HPDE6-E6E7 (cell line): ENCODE measurements at regions not wholly inside any gene's neighbourhood (a gene's known extent, or its start where the extent isn't known, plus 50 kb on each side); places are given as distances from the start of the nearest gene placed in this dataset.

Source experiments
- DNase-seq: peaks from one replicate; pipeline ENCODE4 v3.0.0; 2011; ENCODE audit warnings: missing footprints; ENCODE audit errors: extremely low spot score

DNA sequence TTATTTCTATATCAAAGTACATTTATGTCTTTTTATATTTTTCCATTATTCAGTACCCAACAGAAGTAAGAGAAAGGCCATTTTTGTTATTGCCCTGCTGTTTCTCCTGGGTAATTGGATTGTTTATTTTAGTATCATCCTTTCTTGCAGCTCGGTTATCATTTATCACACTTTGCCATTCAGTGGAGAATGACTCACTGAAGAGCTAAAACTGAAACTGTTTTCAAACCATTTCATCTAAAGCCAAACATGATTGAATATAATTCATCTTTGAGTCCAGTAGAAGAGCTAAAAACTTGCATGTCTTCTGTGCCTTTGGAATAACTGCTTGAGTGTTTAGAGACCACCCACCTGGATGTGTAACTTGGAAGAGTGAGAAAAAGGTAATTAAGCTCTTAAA, 139.5 kb upstream of the PRDM9 start:
- DNase-seq = no peak

DNA sequence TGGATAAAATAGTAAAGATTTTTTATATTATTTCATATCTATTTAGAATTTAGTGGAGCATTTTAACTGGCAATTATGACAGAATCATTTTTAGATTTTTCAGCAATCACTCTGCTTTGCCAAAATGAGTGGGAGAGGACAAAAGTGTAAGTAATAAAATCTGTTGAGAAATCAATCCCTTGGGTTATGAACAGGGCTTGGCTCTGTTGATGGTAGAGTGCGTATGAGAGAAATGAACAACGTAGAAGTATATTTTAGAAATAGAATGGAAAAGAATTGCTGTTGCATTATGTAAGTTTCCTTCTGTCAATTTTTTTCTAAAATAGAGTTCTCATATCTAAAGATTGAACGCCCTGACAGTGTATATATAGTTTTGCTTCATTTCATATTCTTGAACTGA, 154.1 kb upstream of the PRDM9 start:
- no peak for DNase-seq

DNA sequence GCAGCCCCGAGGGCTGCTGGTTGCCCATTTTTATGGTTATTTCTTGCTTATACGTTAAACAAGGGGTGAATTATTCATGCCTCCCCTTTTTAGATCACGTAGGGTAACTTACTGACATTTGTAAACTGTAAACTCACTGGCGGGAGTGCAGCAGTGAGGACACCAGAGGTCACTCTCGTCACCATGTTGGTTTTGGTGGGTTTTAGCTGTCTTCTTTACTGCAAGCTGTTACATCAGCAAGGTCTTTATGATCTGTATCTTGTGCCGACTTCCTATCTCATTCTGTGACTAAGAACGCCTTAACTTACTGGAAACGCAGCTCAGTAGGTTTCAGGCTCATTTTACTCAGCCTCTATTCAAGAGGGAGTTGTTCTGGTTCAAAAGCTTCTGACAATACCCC, 155.0 kb upstream of the PRDM9 start:
- no peak for DNase-seq

DNA sequence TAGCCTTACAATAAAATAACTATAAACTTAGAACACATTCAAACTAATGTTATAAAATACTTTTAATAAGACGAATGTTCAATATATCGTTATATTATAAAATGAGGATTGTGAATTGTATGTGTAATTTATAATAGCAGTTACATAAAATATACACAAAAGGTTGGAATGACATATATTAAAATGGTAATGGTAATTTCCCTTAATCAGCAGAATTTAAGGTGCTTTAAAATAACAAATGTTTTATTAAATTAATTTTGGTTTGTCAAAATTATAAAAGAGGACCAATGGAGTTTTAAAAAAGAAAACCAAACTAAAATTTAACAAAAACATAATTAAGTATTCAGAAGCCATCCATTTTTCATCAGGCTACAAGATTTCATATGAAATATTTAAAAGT, 164.3 kb upstream of the PRDM9 start:
- no peak for DNase-seq

DNA sequence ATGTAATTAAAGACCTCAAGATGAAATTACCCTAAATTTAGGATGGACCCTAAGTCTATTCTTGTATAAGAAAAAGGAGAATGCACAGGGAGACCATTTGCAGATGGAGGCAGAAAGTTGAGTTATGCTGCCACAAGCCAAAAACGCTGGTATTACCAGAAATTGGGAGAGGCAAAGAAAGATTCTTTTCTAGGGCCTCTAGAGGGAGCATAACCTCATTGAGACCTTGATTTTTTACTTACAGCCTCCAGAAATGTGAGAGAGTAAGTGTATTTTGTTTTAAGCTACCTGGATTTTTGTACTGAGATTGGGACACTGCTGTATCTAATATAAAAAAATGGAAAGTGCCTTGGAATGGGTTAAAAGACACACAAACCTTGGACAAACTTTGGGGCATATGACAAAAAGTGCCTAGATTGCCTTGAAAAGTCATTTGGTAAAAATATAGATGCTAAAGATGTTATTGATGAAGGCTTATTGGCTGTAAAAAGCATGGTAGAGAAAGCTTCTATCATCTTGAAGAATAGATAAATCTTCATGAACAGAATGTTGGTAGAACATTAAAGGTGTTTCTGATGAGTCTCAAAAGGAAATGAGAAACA, 174.7 kb upstream of the PRDM9 start:
- peak; percentile 11 for DNase-seq

DNA sequence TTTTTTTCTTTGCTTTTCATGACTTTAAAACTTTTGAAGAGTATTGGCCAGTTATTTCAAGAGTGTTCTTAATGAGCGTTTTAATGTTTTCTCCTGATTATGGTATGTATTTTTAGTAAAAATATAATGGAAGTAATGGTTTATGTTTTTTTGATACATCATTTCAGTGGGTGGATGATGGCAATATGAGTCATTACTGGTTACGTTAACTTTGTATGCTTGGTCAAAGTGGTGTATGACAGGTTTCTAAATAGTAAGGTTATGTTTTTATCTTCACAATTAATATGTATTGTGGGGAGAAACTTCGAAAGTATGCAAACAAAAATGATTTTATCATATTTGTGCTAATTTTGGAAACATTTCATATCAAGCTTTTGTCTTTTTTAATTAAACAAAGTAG, 176.7 kb upstream of the PRDM9 start:
- DNase-seq = peak; percentile 15

DNA sequence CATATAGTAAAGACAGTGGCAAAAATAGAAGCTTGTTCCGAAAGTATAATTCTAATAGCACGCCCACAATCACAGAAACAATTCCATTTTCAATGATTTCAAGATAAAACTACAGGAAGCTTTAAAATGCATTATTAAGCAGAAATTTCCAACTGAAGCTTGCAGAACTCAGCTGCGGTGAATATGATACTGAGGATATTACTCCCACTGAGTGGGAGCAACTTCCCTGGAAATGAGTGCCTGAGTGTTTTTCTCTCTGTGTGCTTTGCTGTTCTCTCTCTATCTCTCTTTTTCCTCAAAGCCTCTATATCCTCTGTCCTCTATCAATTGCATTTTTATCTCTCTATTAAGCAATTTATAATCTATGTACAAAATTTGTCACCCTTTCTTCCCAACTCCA, 187.5 kb upstream of the PRDM9 start:
- DNase-seq = no peak

DNA sequence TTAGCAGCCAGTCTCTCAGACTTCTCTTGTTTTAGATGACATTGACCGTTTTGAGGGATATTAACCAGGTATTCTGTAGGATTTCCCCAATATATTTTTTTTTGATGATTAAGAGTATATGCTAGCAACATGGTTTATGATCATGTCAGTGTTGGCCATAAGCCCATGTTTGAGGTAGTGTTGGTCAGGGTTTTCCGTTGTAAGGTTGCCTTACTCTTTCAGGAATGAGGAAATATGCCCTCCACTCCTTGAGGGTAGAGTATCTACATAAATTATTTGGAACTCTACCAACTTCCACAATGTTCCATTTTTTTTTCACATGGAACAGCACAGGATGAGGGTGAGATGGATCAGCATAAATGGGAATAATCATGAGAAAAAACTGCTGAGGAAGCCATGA, 188.4 kb upstream of the PRDM9 start:
- DNase-seq = peak; percentile 4

DNA sequence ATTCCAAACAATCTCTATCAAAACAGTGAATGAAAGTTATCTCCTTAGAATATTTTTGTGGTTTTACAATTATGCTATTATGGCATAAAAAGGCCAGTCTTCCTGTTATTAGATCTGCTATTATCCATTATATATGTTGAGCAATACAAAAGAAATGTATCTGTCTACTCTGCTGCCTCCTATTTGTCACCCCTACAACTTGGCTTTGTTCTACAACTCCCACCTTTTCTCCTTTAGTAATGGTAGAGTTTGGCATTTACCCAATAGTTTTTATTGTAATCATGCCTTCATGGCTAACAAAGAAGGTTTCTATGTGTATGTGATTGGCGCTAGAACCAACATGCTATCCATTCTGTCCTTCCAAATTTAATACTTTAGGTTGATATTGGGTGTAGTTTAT, 189.2 kb upstream of the PRDM9 start:
- no peak for DNase-seq

DNA sequence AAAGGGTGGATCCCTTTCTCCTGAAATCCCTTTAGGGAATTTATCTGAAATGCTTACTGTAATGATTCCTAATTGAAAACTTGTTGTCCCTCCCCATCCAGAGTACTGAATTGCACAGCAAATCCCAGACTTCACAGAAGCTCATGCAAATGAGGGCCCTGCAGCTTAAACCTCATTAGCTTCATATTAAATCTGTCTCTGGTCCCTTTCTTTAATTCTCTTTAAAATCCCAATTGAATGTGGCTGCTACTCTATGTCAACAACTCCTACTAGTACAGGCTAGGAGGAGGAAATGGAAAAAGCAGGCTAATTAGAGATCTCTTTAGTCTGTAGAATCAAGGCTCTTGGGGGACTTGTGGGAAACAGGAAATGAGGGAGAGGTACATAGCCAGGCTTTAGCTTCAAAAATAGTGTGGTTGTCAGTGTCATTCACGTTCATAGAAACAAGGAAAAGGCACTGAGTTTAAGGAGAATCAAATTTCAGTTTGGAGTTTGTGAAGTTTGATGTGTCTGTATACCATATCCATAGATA, 191.3 kb upstream of the PRDM9 start:
- DNase-seq = no peak

DNA sequence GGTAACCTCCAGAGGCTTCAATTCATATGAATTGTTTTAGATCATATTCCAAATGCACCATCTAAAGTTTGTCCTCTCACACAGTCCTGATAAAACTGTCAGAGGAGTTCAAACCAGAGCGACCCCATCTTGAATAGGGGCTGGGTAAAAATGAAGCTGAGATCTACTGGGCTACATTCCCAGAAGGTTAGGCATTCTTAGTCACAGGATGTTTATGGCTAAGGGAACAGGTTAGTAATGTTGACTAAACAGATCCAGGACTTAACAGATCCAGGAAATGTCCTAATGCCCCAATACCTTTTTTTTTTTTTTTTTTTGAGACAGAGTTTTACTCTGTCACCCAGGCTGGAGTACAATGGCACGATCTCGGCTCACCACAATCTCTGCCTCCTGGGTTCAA, 192.6 kb upstream of the PRDM9 start:
- peak; percentile 32 for DNase-seq

DNA sequence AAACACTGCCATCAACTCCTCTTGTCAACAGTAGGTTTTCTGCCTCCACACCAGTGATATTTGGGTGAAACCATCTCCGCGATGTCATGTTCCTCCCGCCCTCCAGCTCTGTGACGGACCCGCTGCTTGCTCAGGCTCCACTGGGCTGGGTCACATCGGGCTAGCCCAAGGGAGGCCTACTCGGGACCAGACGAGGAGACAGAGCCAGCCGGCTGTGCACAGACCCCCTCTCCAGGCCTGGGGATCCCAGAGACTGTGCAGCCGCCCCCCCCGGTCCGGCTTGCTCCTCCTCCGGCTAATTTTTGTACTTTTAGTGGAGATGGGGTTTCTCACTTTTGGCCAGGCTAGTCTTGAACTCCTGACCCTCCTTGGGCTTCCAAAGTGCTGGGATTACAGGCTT, 202.4 kb upstream of the PRDM9 start:
- DNase-seq = no peak

DNA sequence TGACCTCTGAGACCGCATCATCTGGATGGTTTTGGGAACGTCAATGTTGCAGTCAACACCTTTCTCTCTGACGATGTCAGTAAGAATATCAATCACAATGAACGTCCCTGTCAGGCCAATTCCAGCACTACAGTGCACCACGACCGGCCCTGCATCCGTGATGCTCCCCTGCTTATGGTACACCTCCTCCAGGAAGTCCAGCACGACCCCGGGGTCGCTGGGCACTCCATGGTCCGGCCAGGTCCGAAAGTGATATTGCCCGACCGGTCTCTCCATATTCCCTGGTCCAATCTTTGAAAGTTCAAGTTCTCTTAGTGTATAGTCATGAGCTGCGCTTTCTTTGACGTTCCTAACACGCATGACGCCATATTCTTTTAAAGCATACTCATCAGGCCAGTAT, 203.6 kb upstream of the PRDM9 start:
- no peak for DNase-seq

DNA sequence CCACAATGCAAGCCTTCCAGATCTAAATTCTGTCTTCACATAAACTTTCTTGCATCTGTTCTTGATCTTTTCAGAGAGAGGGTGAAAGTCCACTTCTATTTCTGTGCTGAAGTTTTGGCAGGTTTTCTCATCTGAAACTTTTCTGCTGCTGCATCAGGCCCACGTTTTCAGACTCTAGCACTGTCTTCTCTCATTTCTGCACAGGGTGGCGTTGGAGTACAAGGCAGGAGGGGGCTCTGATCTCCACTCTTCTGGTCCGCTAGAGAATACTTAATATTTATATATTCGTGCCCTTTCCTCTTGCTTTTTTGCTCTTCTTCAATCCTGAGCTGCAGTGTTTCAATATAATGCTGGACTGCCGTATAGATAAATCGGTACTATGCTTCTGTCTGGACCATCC, 204.0 kb upstream of the PRDM9 start:
- DNase-seq = no peak

DNA sequence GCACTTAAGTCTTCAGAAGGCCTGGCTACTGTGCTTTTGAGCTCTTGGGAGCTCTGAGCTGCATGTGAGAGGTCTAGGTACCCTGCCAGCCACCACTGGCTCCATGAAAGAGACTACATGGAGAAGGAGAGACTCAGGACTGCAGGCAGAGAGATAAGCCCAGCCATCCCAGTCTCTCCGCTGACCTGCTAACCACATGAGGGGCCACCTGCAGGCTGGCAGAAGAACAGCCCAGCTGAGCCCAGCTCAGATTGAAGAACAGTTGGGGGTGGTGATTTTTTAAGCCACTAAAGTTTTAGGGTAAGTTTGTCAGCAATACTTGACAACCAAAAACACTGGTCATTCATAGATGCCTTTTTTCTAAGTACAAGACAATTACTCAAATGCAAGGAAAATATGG, 205.0 kb upstream of the PRDM9 start:
- DNase-seq = no peak

DNA sequence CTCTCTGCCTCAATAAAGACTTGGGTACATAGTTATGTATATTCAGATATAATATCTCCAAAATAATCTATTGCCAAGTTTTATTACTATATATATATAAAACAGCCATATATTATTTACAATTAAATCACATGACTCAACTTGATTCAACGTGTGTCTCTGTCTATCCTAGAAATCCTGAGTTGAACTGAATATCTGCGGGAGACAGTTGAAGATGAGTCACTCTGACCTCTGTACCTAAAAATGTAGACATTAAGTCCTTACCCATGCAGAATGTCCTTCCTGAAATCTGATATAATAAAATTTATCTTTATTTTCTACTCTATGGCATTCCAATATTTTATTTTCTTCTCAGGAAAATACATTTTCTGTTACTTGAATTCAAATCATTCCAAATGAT, 218.2 kb upstream of the PRDM9 start:
- peak; percentile 12 for DNase-seq

DNA sequence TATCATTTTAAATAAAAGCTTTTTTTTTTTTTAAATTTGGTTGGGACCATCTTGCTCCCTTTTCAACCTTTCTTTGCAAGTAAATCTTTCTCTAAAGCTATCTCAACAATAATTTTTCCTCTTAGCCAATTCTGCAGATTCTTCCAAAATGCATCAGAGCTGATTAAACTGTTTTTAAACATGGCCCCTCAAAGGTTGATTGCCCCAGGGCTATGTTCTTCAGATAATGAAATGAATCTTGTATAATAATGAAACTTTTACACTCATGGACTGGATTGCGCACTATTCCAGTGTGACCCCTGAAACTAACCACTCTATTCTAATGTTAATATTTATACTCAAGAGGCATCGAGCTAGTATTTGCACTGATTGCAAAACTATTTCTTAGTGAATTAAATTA, 222.8 kb upstream of the PRDM9 start:
- no peak for DNase-seq

DNA sequence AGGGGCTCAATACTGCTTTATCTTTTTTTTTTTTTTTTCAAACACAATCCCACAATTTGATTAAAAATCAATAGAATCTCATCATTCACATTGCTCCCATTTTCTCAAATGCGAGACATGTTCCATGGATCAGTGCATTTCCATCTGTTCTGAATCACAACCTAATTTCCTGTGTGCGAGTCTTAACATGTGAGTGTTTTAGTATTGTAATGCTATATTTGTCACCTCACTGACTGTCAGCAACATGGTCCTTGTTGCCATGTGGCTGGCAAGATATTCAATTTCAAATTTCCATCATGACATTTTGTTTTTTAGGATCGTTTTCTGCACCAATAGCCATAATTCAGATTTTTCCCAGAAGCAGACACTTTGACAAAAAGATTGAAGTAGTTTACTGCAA, 233.2 kb upstream of the PRDM9 start:
- no peak for DNase-seq

DNA sequence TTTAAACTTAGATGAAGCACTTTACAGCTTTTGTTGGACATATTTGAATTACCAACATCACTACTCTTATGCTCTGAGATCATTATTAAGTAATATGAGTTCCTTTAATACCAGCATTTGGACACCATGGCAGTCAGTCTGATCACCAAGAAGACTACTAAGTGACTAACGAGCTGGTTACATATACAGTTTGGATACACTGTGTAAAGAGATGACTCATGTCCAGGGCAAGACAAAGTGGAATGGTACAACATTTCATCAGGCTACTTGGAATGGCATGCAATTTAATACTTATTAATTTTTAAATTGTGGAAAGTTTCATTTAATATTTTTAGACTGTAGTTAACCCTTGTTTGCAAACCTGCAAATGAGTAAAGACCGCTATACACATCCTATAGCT, 237.4 kb upstream of the PRDM9 start:
- peak; percentile 48 for DNase-seq

DNA sequence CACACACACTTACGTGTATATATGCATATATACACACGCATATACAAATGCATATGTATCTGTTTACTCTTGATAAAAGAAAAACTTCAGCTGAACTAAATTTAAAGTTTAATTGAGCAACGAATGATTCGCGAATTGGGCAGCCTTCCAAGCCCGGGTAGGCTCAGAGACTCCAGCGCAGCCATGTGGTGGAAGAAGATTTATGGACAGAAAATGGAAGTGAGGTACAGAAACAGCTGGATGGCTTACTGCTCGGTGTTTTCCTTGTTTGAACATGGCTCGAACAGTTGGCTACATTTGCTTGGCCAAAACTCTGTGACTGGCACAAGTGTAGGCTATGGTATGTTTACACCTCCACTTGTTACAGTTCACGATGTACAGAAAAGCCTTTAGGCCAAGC, 239.3 kb upstream of the PRDM9 start:
- no peak for DNase-seq

DNA sequence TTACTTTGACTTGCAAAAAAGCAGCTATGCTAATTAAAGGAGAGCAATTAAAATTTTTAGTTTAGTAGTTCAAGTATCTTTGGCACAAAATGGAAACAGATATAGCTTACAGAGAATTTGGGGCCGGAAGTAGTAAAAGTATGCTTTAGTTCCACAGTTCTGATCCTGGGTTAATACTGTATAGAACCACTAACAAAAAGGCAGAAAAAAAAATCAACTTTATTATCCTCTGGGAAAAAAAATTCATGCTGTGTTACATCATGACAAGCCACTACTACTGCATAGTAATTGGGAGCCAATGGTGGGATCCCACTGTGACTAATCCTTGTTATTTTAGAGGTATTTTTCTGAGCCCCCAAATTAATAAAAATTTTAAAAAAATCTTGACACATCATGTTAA, 246.8 kb upstream of the PRDM9 start:
- DNase-seq = no peak

DNA sequence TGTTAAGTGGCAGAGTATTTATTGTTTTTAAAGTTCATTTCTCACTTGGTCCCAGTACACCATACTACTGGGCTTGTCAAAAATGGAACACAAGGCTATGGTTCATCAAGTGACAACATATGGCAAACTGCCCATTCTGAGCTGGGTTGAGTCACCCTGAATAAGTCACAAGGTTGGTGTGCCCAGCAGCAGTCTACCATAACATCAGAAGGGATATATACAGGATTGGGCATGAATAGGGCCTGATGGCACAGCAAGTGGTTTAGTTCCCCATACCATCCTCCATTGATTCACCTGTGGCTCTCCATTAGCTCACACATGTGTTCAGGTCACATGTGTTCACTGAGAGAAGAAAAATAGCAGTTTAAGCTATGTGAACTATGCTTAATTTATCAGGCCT, 249.8 kb upstream of the PRDM9 start:
- peak; percentile 25 for DNase-seq

DNA sequence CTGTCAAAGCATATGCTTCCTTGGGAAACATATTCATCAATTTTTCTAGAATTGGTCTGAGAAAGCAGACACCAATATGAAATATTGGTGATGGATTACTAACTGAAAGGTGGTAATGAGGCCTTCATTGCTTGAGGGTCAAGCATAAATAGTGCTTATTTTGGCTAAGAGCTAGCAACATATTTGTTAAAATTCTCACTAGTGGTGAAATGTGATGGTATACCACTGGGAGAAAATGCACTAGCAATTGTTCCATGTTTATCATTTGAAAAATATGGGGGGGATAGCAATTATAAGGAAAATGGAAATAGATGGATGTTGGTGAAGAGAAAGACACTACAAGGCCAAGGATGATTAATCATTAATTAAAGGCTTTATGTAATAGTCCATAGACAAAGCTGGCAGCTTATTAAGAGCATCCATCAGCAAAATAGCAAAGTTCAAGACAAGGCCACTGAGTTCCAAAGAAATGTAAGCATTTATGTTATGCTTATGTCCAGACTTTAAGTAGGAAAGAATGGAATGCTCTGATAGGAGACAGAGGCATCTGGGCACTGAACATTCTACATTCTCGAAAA, 253.7 kb upstream of the PRDM9 start:
- DNase-seq = no peak

DNA sequence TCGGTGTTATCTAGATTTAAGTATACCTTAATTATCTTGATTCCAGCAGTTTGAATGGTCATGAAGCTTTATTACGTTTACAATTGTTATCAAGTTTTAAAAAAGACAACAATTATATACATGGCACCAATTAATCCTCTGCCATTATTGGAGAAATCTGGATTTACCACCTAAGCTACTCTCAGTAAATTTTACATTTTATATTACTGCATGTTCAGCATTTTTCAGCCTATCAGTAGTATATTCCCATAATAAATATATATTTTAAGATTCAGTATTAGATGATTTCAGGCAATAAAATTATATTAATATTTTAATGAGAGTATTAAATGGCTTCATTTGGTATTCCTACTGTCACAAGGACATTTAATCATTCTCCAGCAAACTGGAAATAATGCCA, 264.5 kb upstream of the PRDM9 start:
- DNase-seq = no peak
